ENCODE measurements at regions not wholly inside any gene's neighbourhood (a gene's known extent, or its start where the extent isn't known, plus 50 kb on each side); places are given as distances from the start of the nearest gene placed in this dataset.

GRCh38 chr14:27079716-27080115 is 481.9 kb upstream of the NOVA1 start:
- no peak for DNase-seq (ENCODE audit: low read depth)
- FAIRE-seq: no peak
- no peaks in the 10 kb centered on the region for H3K36me3 ChIP-seq (ENCODE audit: control insufficient read depth, insufficient read depth, low read length)
- no peak for TF ChIP-seq CTCF (IDR thresholded peaks at IDR 0.05; ENCODE audit: insufficient read depth, low read length, severe bottlenecking)
- H3K4me3 ChIP-seq (ENCODE audit: low read depth, low read length): no peak overlapping the region
- no peaks in the 10 kb centered on the region for H3K27me3 ChIP-seq (ENCODE audit: control insufficient read depth, insufficient read depth, low read length)

- no peak for TF ChIP-seq CTCF (IDR thresholded peaks at IDR 0.05; ENCODE audit: insufficient read depth, low read length, severe bottlenecking)
- H3K4me3 ChIP-seq (ENCODE audit: low read depth, low read length): no peak overlapping the region
- FAIRE-seq (no peak), DNase-seq (ENCODE audit: low read depth) (no peak)
- H3K36me3 ChIP-seq (ENCODE audit: control insufficient read depth, insufficient read depth, low read length): no peaks in the 10 kb centered on the region
- H3K27me3 ChIP-seq (ENCODE audit: control insufficient read depth, insufficient read depth, low read length): no peaks in the 10 kb centered on the region
Observed at GRCh38 chr14:27085500-27085899, 487.7 kb upstream of the NOVA1 start.

- FAIRE-seq (no peak), DNase-seq (ENCODE audit: low read depth) (no peak)
- no peaks in the 10 kb centered on the region for H3K27me3 ChIP-seq (ENCODE audit: control insufficient read depth, insufficient read depth, low read length)
- TF ChIP-seq CTCF (IDR thresholded peaks at IDR 0.05; ENCODE audit: insufficient read depth, low read length, severe bottlenecking): no peak
- H3K36me3 ChIP-seq (ENCODE audit: control insufficient read depth, insufficient read depth, low read length): no peaks in the 10 kb centered on the region
- no peak overlapping the region for H3K4me3 ChIP-seq (ENCODE audit: low read depth, low read length)
Observed at GRCh38 chr14:27090716-27091115, 492.9 kb upstream of the NOVA1 start.

- no peak for TF ChIP-seq CTCF (IDR thresholded peaks at IDR 0.05; ENCODE audit: insufficient read depth, low read length, severe bottlenecking)
- Histone ChIP-seq H3K36me3 (ENCODE audit: control insufficient read depth, insufficient read depth, low read length) (no peaks in the 10 kb centered on the region), H3K4me3 (ENCODE audit: low read depth, low read length) (no peak overlapping the region), H3K27me3 (ENCODE audit: control insufficient read depth, insufficient read depth, low read length) (no peaks in the 10 kb centered on the region)
- FAIRE-seq (no peak), DNase-seq (ENCODE audit: low read depth) (no peak)
Observed at GRCh38 chr14:27091973-27092372, 494.1 kb upstream of the NOVA1 start.

GRCh38 chr14:27096091-27096490 is 498.3 kb upstream of the NOVA1 start:
- Histone ChIP-seq H3K4me3 (ENCODE audit: low read depth, low read length) (no peak overlapping the region), H3K27me3 (ENCODE audit: control insufficient read depth, insufficient read depth, low read length) (no peaks in the 10 kb centered on the region), H3K36me3 (ENCODE audit: control insufficient read depth, insufficient read depth, low read length) (no peaks in the 10 kb centered on the region)
- DNase-seq (ENCODE audit: low read depth) (peak; percentile 9), FAIRE-seq (no peak)
- no peak for TF ChIP-seq CTCF (IDR thresholded peaks at IDR 0.05; ENCODE audit: insufficient read depth, low read length, severe bottlenecking)

GRCh38 chr14:27098451-27098850 is 500.6 kb upstream of the NOVA1 start:
- no peaks in the 10 kb centered on the region for H3K36me3 ChIP-seq (ENCODE audit: control insufficient read depth, insufficient read depth, low read length)
- DNase-seq (ENCODE audit: low read depth): no peak
- no peaks in the 10 kb centered on the region for H3K27me3 ChIP-seq (ENCODE audit: control insufficient read depth, insufficient read depth, low read length)
- H3K4me3 ChIP-seq (ENCODE audit: low read depth, low read length): no peak overlapping the region
- no peak for FAIRE-seq
- TF ChIP-seq CTCF (IDR thresholded peaks at IDR 0.05; ENCODE audit: insufficient read depth, low read length, severe bottlenecking): no peak

Measured in bronchial epithelial cell (primary cell).